Choroid plexus epithelial cell (primary cell): ENCODE measurements at regions not wholly inside any gene's neighbourhood (a gene's known extent, or its start where the extent isn't known, plus 50 kb on each side); places are given as distances from the start of the nearest gene placed in this dataset.

Experiments
- DNase-seq: peaks from one replicate; pipeline ENCODE4 v3.0.0-alpha.2; 2010; ENCODE audit warnings: low read depth
- H3K4me3 ChIP-seq: 2 replicates; pipeline ENCODE4 v1.5.1; 2011; ENCODE audit warnings: low read depth, mild to moderate bottlenecking, control low read depth, low read length, moderate library complexity
- CTCF ChIP-seq: conservative IDR thresholded peaks from 2 replicates; pipeline ENCODE4 v1.5.1; 2011; ENCODE audit warnings: low read depth, mild to moderate bottlenecking, control low read depth, inconsistent platforms, low read length, moderate library complexity

GRCh38 chr18:46346213-46346612 is 242.0 kb downstream of the HAUS1 start:
- TF ChIP-seq CTCF: no peak
- DNase-seq: no peak

GRCh38 chr18:46346896-46347630 is 242.9 kb downstream of the HAUS1 start:
- H3K4me3 ChIP-seq: no peak overlapping the region
- TF ChIP-seq CTCF: no peak
- no peak for DNase-seq

More at GRCh38 chr18:46346213-46346612, 242.0 kb downstream of the HAUS1 start:
- H3K4me3 ChIP-seq: no peak overlapping the region

GRCh38 chr18:46350598-46351159 is 246.5 kb downstream of the HAUS1 start:
- no peak for TF ChIP-seq CTCF
- H3K4me3 ChIP-seq: no peak overlapping the region
- no peak for DNase-seq

GRCh38 chr18:46352520-46353250 is 248.5 kb downstream of the HAUS1 start:
- DNase-seq: no peak
- TF ChIP-seq CTCF: no peak
- H3K4me3 ChIP-seq: no peak overlapping the region

GRCh38 chr18:46353460-46353859 is 249.3 kb downstream of the HAUS1 start:
- DNase-seq: no peak
- TF ChIP-seq CTCF: no peak
- H3K4me3 ChIP-seq: no peak overlapping the region

- DNase-seq: no peak
Measured at GRCh38 chr18:46356278-46357033, 252.3 kb downstream of the HAUS1 start.

More at GRCh38 chr18:46356278-46357033, 252.3 kb downstream of the HAUS1 start:
- no peak overlapping the region for H3K4me3 ChIP-seq
- TF ChIP-seq CTCF: no peak
